ENCODE measurements at regions not wholly inside any gene's neighbourhood (a gene's known extent, or its start where the extent isn't known, plus 50 kb on each side); places are given as distances from the start of the nearest gene placed in this dataset.

- no peak overlapping the region for H2BK15ac ChIP-seq (ENCODE audit: low read depth, low read length)
These were observed 966.9 kb upstream of the CNTN5 start for GRCh38 chr11:98053851-98054250.

More at GRCh38 chr11:98053851-98054250, 966.9 kb upstream of the CNTN5 start:
- no peaks in the 10 kb centered on the region for H4K20me1 ChIP-seq (ENCODE audit: insufficient read depth, low read length)
- no peak overlapping the region for H3K14ac ChIP-seq (replicated peaks; ENCODE audit: low read depth, low read length)
- no peak overlapping the region for H2AFZ ChIP-seq (replicated peaks; ENCODE audit: low read length, poor library complexity)
- H3K56ac ChIP-seq (ENCODE audit: extremely low read depth, insufficient read depth, low read length) = no peak overlapping the region
- H3K27ac ChIP-seq (ENCODE audit: insufficient read depth, low read length) = no peak overlapping the region
- H3K79me1 ChIP-seq (ENCODE audit: low read depth in 1 of 2, low read length in 2 of 2) = no peaks in the 10 kb centered on the region
- H4K91ac ChIP-seq (ENCODE audit: insufficient read depth, low read depth, low read length) = no peak overlapping the region
- H2BK5ac ChIP-seq (ENCODE audit: low read depth, low read length, poor library complexity, severe bottlenecking) = no peak overlapping the region
- no peak overlapping the region for H2BK120ac ChIP-seq (ENCODE audit: low read depth, low read length)
- dilution Hi-C loops (cut with HindIII; ENCODE audit: low sequenced_read_pairs, unreplicated experiment) (no loop called here), intact Hi-C loops (cut with micrococcal nuclease) (no loop called here), in situ Hi-C loops (cut with MboI; ENCODE audit: low sequenced_read_pairs) (no loop called here)
- H2AK5ac ChIP-seq (ENCODE audit: low read depth, low read length) = no peak overlapping the region
- no CpG with 5 or more reads among the region's 2 CpGs for WGBS, 2 experiments (ENCODE audit: extremely low coverage in 2 of 2, insufficient read length in 1 of 2)
- no peaks in the 10 kb centered on the region for H3K9me1 ChIP-seq (ENCODE audit: insufficient read depth, low read length)
- no peaks in the 10 kb centered on the region for H3K9me3 ChIP-seq (ENCODE audit: control insufficient read depth, insufficient read depth, low read length)
- no peaks in the 10 kb centered on the region for H3K27me3 ChIP-seq (ENCODE audit: control insufficient read depth, insufficient read depth, low read length)
- TF ChIP-seq SMC3 (IDR thresholded peaks at IDR 0.05; ENCODE audit: low read depth, low read length) = no peak
- TF ChIP-seq RFX5 (IDR thresholded peaks at IDR 0.05; ENCODE audit: low read depth, low read length) = no peak
- H3K4me1 ChIP-seq (ENCODE audit: control insufficient read depth, insufficient read depth, low read length) = no peaks in the 10 kb centered on the region
- no peak overlapping the region for H4K5ac ChIP-seq (ENCODE audit: low read depth, low read length)
- H2BK20ac ChIP-seq (ENCODE audit: low read depth, low read length) = no peak overlapping the region
- no peak overlapping the region for H3K9ac ChIP-seq (ENCODE audit: low read depth, low read length)
- no peaks in the 10 kb centered on the region for H3K36me3 ChIP-seq (ENCODE audit: control insufficient read depth, insufficient read depth, low read length)
- CTCF ChIA-PET = interaction anchor here (0.7 kb wide), 1 partner anchor 75 kb away, joined by 3 read pairs; no protein-coding TSS in a partner anchor
- no peak overlapping the region for H3K4me2 ChIP-seq (ENCODE audit: low read depth, low read length)
- no peak overlapping the region for H3K18ac ChIP-seq (ENCODE audit: low read depth, low read length)
- DNase-seq (no peak), ATAC-seq (ENCODE audit: low read depth) (no peak)
- H2AK9ac ChIP-seq (replicated peaks; ENCODE audit: low read depth, low read length, poor library complexity) = no peak overlapping the region
- H4K8ac ChIP-seq (ENCODE audit: low read depth in 2 of 2, low read length in 2 of 2) = no peak overlapping the region
- POLR2A ChIA-PET (ENCODE audit: unreplicated experiment) = no interaction called here
- no peak overlapping the region for H3K4me3 ChIP-seq (ENCODE audit: insufficient read depth, low read depth, low read length)
- H3K23ac ChIP-seq (ENCODE audit: low read depth, low read length) = no peak overlapping the region
- H3K4ac ChIP-seq (ENCODE audit: low read depth, low read length) = no peak overlapping the region
- no TSS peak for BruUV-seq (replicated peaks)

All from IMR-90 (cell line).